DOHH2 (cell line): ENCODE measurements at regions not wholly inside any gene's neighbourhood (a gene's known extent, or its start where the extent isn't known, plus 50 kb on each side); places are given as distances from the start of the nearest gene placed in this dataset.

Experiments used
- CTCF ChIP-seq: fragments of 200-600 bp; sonication (generic); IDR thresholded peaks from one replicate; pipeline ENCODE4 v1.5.1; 2014; ENCODE audit warnings: antibody characterized with exemption, mild to moderate bottlenecking, low read depth, low read length; ENCODE audit not compliant: poor library complexity, severe bottlenecking
- EZH2phosphoT487 ChIP-seq: fragments of 200-600 bp; sonication (generic); IDR thresholded peaks from 2 replicates; pipeline ENCODE4 v1.6.1; 2017; ENCODE audit warnings: borderline replicate concordance, mild to moderate bottlenecking, antibody characterized with exemption, low read length, moderate library complexity, mixed read lengths

GRCh38 chrX:139025816-139026215 is 314.3 kb upstream of the FGF13 start:
- TF ChIP-seq CTCF: no peak
- TF ChIP-seq EZH2phosphoT487: no peak
